ENCODE measurements at regions not wholly inside any gene's neighbourhood (a gene's known extent, or its start where the extent isn't known, plus 50 kb on each side); places are given as distances from the start of the nearest gene placed in this dataset.

DNA sequence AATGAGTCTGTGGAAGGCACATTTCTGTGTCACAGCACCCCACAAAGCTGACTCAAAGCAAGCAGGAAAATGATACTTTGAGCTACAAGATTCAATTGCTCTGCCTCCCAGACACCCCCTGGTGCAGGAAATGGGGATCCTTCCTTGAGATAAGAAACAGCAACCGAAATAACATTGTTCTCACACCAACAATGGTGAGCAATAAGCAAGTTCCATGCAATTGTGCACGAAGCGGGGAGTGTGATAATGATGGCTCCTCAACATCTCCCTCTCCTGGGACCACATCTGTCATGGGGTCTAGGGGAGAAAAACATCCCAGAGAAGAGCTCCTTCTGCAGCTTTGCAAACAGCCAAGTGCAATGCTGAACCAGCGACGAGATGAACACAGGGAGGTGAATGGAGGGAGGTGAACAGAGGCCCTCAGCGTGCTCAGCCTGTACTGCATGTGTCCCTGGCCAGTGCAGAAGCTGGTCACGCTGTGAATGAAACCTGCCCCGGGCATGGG is 67.7 kb downstream of the PDCL3 start:
- TF ChIP-seq, protein P1, sequence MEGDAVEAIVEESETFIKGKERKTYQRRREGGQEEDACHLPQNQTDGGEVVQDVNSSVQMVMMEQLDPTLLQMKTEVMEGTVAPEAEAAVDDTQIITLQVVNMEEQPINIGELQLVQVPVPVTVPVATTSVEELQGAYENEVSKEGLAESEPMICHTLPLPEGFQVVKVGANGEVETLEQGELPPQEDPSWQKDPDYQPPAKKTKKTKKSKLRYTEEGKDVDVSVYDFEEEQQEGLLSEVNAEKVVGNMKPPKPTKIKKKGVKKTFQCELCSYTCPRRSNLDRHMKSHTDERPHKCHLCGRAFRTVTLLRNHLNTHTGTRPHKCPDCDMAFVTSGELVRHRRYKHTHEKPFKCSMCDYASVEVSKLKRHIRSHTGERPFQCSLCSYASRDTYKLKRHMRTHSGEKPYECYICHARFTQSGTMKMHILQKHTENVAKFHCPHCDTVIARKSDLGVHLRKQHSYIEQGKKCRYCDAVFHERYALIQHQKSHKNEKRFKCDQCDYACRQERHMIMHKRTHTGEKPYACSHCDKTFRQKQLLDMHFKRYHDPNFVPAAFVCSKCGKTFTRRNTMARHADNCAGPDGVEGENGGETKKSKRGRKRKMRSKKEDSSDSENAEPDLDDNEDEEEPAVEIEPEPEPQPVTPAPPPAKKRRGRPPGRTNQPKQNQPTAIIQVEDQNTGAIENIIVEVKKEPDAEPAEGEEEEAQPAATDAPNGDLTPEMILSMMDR (IDR thresholded peaks at IDR 0.05; ENCODE audit: low read depth, low read length) = no peak
- no peak for TF ChIP-seq POLR2A (IDR thresholded peaks at IDR 0.05; ENCODE audit: extremely low read depth, insufficient read length)
- no peak for TF ChIP-seq MAX (IDR thresholded peaks at IDR 0.05; ENCODE audit: low read depth, low read length)

All from NB4 (cell line).